ENCODE measurements at regions not wholly inside any gene's neighbourhood (a gene's known extent, or its start where the extent isn't known, plus 50 kb on each side); places are given as distances from the start of the nearest gene placed in this dataset.

DNA sequence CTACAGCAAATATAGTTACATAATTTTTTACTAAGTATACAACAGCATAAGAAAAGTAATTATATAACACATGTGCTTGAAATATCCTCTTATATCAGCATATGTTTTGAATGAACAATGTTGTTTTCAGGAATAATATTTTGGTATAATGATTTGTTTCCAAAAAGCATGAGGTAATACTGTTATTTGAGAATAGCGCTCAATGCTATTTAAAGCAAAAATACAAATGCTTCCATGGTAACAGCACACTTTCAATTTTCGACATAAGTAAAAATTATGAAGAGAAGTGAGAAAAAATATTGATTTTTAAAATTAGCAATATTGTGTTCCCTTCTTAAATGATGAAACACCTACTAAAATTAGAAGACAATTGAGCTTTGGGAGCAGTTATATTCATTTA, 715.9 kb upstream of the ATXN8OS start:
- DNase-seq, result no peak

DNA sequence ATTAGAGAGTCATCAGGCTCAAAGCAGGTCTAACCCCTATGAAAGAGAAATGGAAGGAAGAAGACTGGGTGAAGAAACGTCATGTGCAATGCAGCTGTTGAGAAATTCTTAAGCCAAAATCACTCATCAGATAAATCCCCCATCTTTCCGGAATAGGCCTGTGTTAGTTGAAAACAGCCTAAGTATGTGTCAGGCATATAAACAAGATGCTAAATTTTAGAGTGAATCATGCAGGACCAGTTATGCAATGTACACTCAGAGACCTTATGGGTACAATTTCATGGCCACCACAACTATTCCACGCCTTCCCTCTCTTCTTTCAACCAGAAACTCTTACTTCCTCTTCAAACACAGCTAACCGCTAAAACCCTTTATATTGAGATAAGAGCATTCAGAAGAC, 717.7 kb upstream of the ATXN8OS start:
- peak; percentile 77 for DNase-seq

GRCh38 chr13:69373747-69374425, 733.7 kb upstream of the ATXN8OS start:
- no peak for DNase-seq

- no peak for DNase-seq
Measured at GRCh38 chr13:69363360-69363759, 744.3 kb upstream of the ATXN8OS start.

GRCh38 chr13:69331245-69331644, 776.4 kb upstream of the ATXN8OS start:
- DNase-seq, result peak; percentile 25

DNA sequence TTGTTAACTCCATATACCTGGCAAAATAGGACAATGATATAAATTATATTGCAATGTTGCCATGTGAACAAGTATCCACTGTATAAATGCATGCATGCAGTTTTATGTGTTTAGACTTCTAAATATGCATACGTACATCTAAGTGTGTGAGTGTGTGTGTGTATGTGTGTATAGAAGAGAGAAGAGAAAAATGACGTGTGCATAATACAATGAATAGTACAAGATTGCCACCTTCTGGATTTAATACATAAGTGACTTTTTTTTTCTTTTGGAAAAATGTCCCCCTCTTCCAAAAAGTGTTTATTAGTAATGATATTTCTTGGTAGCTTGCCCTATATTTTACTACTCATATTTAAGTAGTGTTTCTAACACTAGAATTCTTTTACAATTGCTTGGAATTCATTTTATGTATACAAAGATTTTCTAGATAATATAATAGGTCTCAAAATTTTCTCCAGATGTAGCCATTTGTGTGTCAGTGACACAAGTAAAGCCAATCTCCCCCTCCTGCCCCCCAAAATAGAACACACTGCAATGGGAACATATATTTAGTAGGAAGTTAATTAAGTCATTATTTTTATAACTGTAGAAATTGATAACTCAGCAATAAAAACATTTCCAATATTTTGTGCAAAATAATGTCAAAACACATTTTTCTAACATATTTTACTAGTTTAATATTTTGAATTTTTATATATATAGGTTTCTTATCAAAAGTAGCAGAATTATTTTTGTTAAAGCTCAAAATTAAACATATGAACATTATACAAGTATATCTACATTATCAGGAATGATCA, 783.3 kb upstream of the ATXN8OS start:
- DNase-seq, result peak; percentile 39

GRCh38 chr13:69319656-69320055, 788.0 kb upstream of the ATXN8OS start:
- peak; percentile 58 for DNase-seq

GRCh38 chr13:69315039-69315438, 792.6 kb upstream of the ATXN8OS start:
- no peak for DNase-seq

DNA sequence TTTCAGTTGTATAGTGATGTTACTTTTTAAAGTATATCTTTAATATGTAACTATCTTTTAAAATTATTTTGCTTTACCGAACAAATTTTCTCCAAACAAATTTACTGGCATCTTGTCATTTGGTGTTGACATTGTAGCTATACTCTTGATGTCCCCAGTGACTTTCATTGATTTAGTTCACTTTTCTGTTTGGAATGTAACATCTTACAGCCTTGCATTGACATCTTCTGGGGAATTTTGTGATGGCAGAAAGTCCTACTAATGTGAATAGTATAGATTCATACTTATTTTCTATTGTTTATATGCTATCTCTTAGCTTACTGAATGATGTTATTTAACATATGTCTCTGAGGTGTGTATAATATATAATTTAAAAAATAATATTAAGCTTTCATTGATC, 800.9 kb upstream of the ATXN8OS start:
- no peak for DNase-seq

DNA sequence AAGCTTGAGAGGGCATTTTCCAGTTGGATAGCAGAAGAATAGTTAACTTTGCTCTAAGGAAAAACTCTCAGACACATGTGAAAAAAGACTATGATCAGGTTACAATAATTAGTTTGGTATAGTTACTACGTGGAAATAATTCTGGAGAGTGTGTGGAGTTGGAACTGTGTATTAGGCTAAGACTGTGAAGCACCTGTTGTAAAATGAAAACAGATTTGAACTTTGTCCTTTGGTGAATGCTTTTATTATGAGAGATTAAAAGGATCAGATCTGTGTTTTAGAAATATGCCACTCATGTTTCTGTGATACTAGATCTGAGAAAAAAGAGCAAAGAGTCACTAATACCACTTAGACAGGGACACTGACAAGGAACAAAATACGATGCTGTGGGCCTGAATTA, 807.5 kb upstream of the ATXN8OS start:
- DNase-seq, result no peak

DNA sequence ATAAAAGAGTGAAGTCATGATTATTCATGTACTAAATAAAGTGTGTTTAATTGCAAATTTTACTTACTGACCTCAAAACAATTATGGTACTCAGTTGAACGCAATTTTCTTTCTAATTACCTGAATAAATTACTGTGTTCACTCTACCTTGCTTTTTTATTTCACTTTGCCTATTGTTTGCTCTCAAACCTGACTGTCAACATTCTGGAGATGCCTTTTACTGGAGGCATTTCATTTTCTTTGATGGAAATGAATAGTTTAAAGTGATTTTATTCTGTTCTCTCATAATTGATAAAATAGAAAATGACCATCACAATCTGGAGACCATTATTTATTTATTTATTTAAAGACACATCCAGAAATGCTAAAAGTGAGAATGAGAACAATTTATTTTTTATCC, 811.5 kb upstream of the ATXN8OS start:
- DNase-seq, result no peak

DNA sequence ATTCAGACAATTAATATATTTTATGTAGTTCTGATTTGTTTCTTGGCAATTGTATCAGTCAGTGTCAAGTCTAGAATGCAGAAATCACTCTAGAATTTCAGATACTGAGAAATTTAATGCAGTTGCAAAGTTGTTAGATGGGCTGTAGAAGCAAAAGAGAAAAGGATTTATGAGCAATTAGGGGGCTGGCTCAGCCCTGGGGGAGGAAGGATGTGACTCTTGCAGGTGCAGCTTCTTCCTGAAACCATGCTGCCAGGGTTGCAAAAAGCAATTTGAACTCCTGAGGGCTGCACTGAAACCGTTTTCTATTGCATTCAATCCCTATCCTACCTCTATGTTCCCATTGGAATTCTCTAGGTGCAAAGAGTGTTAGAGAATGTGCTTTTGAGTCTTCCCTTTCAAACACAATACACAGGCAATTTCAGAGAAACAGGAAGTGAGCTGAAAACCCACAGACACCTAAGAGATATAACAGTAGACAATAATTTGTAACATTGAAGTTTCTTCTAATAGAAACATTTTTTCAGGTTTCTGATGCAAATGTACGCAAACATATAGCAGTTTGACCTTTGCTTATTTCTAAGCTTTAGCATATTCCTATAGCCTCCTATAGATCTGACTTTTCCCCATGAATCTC, 814.7 kb upstream of the ATXN8OS start:
- DNase-seq, result no peak

DNA sequence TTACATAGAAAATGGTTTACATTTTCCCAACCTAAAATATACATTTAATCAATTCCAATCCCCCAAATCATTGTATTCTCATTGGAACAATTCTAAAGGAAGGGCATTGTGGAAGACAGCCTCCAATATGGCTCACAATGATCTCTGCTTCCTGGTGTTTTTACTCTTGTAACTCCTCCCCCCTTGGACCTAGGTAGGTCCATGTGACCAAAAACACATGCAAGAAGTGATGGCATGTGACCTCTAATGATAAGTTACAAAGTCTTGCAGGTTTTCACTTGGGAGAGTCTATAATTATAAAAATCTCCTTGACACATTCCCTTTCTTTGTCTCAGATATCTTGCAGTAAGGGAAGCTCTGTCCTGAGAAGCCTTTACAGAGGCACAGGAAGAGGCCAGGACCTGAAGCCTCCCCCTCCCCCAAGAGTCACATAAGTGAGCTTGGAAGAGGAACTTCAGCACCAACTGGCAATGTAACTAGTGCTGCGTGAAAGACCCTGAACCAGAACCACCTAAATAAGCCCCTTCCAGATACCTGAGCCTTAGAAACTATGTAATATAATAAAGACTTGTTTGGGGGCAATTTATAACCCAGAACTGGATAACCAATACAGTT, 816.2 kb upstream of the ATXN8OS start:
- no peak for DNase-seq

DNA sequence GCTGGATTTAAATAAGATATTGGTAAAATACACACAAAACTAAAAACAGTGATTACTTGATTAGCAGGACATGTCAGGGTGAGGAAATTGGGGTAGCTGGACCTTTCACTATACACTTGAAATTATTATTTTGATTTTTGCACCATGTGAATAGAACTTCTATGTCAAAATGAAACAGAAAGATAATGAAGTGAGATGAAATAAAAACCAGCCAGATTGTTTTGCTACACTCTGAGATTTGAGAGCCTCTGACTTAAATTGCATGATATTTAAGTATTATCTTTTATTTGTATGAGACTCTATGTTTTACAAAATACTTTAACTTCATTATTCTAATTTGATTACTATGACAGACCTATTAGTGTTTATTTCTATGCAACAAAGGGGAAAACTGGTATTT, 819.6 kb upstream of the ATXN8OS start:
- DNase-seq, result no peak

GRCh38 chr13:69287050-69287698, 820.5 kb upstream of the ATXN8OS start:
- no peak for DNase-seq

DNA sequence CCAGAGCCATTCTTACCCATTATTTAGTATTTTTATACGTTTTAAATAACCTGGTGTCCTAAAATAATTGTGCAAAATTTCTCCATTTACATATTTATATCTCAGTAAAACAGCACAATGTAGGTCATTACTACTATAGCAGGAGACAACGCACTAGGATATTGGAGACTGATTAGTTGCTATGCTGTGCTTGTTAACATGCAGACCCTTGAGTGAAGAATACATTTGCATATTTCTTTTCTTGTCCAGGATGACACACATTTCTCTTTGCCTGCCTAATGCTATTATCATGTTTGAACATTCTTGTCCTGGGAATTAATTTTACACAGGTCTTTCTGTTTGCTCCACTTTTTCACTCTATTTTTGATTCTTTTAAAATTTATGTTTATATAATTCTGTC, 823.8 kb upstream of the ATXN8OS start:
- no peak for DNase-seq

DNA sequence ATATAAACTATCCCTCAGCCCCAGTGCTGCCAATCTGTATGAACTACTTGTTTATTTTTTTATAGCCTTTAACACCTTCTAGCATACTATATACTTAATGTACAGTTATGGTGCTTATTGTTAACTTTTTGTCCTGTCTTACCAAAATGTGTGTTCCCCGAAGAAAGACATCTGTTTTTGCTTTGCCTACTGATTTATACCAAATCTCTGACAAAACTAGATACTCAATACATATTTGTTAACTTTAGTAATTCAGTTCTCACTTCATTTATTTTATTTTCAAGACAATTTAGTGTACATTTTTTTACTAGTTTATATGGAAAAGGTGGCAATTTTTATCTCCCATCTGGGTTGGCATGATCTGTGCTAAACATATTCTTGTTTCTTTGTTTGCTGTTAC, 824.3 kb upstream of the ATXN8OS start:
- no peak for DNase-seq

DNA sequence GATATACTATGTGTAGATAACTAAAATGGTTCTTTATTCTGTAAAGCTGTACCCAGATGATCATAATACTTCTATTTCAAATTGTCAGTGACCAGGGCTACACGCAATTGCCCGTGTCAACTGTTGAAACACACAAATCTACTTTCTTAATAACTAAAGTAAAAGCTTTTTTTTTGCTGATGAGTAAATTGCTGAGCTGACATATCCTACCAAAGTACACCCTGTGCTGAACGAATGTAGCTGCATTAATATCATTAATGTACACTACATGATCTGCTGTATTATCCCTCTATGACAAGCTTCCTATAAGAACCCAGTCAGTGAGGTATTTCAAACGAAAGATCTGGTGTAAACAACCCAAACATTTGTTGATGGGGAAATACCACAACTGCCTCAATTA, 827.2 kb upstream of the ATXN8OS start:
- no peak for DNase-seq

DNA sequence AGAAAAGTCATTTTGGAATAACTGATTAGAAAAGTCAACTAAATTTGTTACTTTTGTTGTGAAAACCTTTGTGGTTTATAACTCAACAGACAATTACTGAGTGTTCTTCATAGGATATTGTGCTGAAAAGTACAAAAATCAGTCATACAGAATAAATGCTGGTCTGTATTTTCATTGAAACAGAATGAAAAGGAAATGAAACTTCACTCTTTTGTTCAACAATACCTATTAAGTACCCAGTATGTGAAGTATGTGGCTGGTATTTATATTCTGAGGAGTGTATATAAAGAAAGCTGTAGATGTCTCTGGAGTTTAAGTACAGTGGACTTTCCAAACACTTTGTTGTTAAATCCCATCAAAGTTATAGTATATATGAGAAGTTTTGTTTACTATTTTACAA, 828.4 kb upstream of the ATXN8OS start:
- DNase-seq, result no peak

- no peak for DNase-seq
Measured at GRCh38 chr13:69274231-69274630, 833.4 kb upstream of the ATXN8OS start.

DNA sequence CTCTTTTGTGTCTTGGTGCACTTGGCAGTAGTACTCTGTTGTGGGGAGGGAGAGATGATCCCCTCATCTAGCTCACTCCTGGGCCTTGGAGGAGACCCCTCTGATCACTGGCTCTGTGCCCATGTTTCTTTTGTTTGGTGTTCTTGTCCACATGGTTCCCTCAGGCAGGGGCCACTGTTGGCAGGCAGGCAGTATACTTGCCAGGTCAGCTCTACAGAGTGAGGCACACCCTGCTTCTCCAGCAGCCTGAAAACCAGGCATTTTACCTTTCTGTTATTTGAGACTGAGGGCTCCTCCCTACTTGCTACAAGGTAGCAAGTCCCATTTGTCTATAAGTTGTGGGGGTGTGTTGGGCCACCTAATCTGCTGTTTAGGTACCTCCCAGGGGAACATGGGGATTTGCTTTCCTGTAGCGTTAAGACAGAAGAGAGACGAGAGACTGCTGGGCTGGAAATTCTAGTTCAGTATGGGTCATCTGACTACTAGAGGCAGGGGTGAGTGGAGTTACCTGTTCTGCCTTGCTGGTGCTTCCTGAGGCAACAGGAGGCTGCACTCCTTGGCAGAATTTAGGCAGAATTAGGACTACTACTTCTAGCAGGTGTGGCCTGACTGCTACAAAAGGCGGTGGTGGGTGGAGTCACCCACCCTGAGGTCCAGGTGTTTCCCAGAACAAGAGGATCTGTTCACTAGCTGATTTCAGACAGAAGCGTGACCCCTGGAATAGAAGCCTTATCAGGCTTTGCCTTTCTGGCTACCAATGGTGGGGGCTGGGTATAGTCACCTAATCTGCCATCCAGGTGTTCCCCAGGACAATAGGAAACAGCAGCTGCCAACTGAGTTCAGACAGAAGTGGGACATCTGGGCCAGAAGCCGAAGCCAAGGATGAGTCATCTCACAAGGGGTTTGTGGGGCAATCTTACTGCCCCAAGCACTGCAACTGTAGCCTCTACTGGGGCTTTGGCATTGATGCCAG, 843.0 kb upstream of the ATXN8OS start:
- DNase-seq, result no peak

DNA sequence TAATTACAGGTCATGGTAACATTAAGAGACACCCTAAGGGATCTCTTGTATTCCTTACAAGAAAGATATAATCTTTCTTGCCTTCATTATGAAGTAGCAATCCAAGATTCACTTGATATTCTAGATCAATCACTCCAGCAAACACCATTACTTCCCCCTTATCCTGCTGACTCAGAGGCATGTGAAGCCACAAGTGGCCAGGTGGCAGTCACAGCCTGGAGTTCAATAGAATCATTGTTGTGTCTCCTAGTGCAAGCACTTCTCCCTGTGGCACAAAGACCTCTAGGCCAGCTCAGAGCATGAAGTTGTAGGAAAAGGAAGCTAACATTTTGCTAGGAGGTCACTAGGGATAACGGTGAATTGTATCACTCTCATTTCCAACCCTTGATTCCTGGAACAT, 864.3 kb upstream of the ATXN8OS start:
- no peak for DNase-seq

Measured in fibroblast of skin of right biceps (primary cell).